GM23338 (cell line): ENCODE measurements at regions not wholly inside any gene's neighbourhood (a gene's known extent, or its start where the extent isn't known, plus 50 kb on each side); places are given as distances from the start of the nearest gene placed in this dataset.

Experiments
- ATAC-seq: fragments of 200-7000 bp; cut with Tn5 transposase; 3 replicates; pipeline ENCODE4 v1.9.1; 2020
- DNase-seq: peaks from one replicate; pipeline ENCODE4 v3.0.0-alpha.2; 2015; ENCODE audit warnings: low spot score
- H2AFZ ChIP-seq: fragments of 200-600 bp; sonication (generic); 2 replicates; pipeline ENCODE4 v1.8.0; 2016; ENCODE audit warnings: antibody characterized with exemption, mild to moderate bottlenecking, moderate library complexity
- H3F3A ChIP-seq: fragments of 200-600 bp; sonication (generic); replicated peaks from 2 replicates; pipeline ENCODE4 v1.8.0; 2017; ENCODE audit warnings: antibody characterized with exemption, mixed run types, low read depth
- H3K27ac ChIP-seq: fragments of 200-600 bp; sonication (generic); 2 replicates; pipeline ENCODE4 v1.6.1; 2016; ENCODE audit warnings: low read depth
- H3K27me3 ChIP-seq: fragments of 200-600 bp; sonication (generic); 2 replicates; pipeline ENCODE4 v1.8.0; 2016; ENCODE audit warnings: mild to moderate bottlenecking, mixed run types, moderate library complexity; ENCODE audit not compliant: insufficient read depth
- H3K36me3 ChIP-seq: fragments of 200-600 bp; sonication (generic); 2 replicates; pipeline ENCODE4 v1.8.0; 2016; ENCODE audit warnings: mild to moderate bottlenecking; ENCODE audit not compliant: insufficient read depth
- H3K4me1 ChIP-seq: fragments of 200-600 bp; sonication (generic); 2 replicates; pipeline ENCODE4 v1.8.0; 2016; ENCODE audit warnings: mild to moderate bottlenecking, moderate library complexity; ENCODE audit not compliant: insufficient read depth
- H3K4me2 ChIP-seq: fragments of 200-600 bp; sonication (generic); 2 replicates; pipeline ENCODE4 v1.7.1; 2017; ENCODE audit warnings: mixed run types
- H3K4me3 ChIP-seq: fragments of 200-600 bp; sonication (generic); 2 replicates; pipeline ENCODE4 v1.6.1; 2016; ENCODE audit warnings: mixed run types
- H3K79me2 ChIP-seq: fragments of 200-600 bp; sonication (generic); replicated peaks from 2 replicates; pipeline ENCODE4 v1.8.0; 2017; ENCODE audit warnings: mild to moderate bottlenecking; ENCODE audit not compliant: insufficient read depth
- H3K9me2 ChIP-seq: fragments of 200-600 bp; sonication (generic); 2 replicates; pipeline ENCODE4 v1.8.0; 2017; ENCODE audit not compliant: insufficient read depth
- H4K20me1 ChIP-seq: fragments of 200-600 bp; sonication (generic); replicated peaks from 2 replicates; pipeline ENCODE4 v1.8.0; 2017; ENCODE audit warnings: mild to moderate bottlenecking; ENCODE audit not compliant: insufficient read depth
- H3K27ac Mint-ChIP-seq: 2 replicates; pipeline ENCODE4 v1.8.0; 2020; ENCODE audit warnings: inconsistent platforms, mild to moderate bottlenecking, moderate library complexity, mixed read lengths
- H3K27me3 Mint-ChIP-seq: 3 replicates; pipeline ENCODE4 v1.8.0; 2022; ENCODE audit warnings: low read depth, mild to moderate bottlenecking, moderate library complexity, mixed read lengths, inconsistent platforms; ENCODE audit not compliant: insufficient read depth, poor library complexity
- H3K36me3 Mint-ChIP-seq: 3 replicates; pipeline ENCODE4 v1.8.0; 2021; ENCODE audit warnings: low read depth, mild to moderate bottlenecking, inconsistent platforms, moderate library complexity, mixed read lengths
- H3K4me1 Mint-ChIP-seq: 3 replicates; pipeline ENCODE4 v1.8.0; 2020; ENCODE audit warnings: mild to moderate bottlenecking, inconsistent platforms, mixed read lengths
- H3K4me3 Mint-ChIP-seq: 3 replicates; pipeline ENCODE4 v1.8.0; 2021; ENCODE audit warnings: moderate library complexity, mild to moderate bottlenecking, inconsistent platforms, mixed read lengths
- H3K9me3 Mint-ChIP-seq: 3 replicates; pipeline ENCODE4 v1.8.0; 2020; ENCODE audit warnings: moderate library complexity, mild to moderate bottlenecking, inconsistent platforms, mixed read lengths
- CREB1 ChIP-seq: fragments of 250-450 bp; sonication (Bioruptor Pico); IDR thresholded peaks from 2 replicates; pipeline ENCODE4 v1.5.0; 2020; ENCODE audit warnings: low read depth, mild to moderate bottlenecking, moderate library complexity
- EZH2 ChIP-seq: fragments of 200-600 bp; sonication (generic); IDR thresholded peaks from one replicate; pipeline ENCODE4 v1.8.0; 2017; ENCODE audit warnings: antibody characterized with exemption, mild to moderate bottlenecking, low read depth; ENCODE audit not compliant: unreplicated experiment
- EZH2phosphoT487 ChIP-seq: fragments of 200-600 bp; sonication (generic); IDR thresholded peaks from one replicate; pipeline ENCODE4 v1.8.1; 2018; ENCODE audit warnings: antibody characterized with exemption; ENCODE audit not compliant: unreplicated experiment
- JUNB ChIP-seq: IDR thresholded peaks from one replicate; pipeline ENCODE4 v1.6.1; 2016; ENCODE audit warnings: antibody characterized with exemption; ENCODE audit not compliant: unreplicated experiment
- NANOG ChIP-seq: IDR thresholded peaks from 2 replicates; pipeline ENCODE4 v1.6.1; 2016; ENCODE audit warnings: antibody characterized with exemption, borderline replicate concordance
- POLR2AphosphoS5 ChIP-seq: IDR thresholded peaks from 2 replicates; pipeline ENCODE4 v1.6.1; 2016; ENCODE audit warnings: antibody characterized with exemption, low read depth
- ZNF114 ChIP-seq: fragments of 250-450 bp; sonication (Bioruptor Pico); IDR thresholded peaks from 2 replicates; pipeline ENCODE4 v1.5.0; 2020; ENCODE audit warnings: mild to moderate bottlenecking, moderate library complexity
- ZNF331 ChIP-seq: fragments of 250-450 bp; sonication (Bioruptor Pico); IDR thresholded peaks from 2 replicates; pipeline ENCODE4 v1.5.0; 2020; ENCODE audit warnings: low read depth, mild to moderate bottlenecking, moderate library complexity
- TF ChIP-seq, protein P1 (sequence below): fragments of 250-450 bp; sonication (Bioruptor Pico); IDR thresholded peaks from 2 replicates; pipeline ENCODE4 v1.5.0; 2020; ENCODE audit warnings: mild to moderate bottlenecking, moderate library complexity
- TF ChIP-seq, protein P2 (sequence below): IDR thresholded peaks from 2 replicates; pipeline ENCODE4 v1.6.1; 2016; ENCODE audit warnings: antibody characterized with exemption

DNA sequence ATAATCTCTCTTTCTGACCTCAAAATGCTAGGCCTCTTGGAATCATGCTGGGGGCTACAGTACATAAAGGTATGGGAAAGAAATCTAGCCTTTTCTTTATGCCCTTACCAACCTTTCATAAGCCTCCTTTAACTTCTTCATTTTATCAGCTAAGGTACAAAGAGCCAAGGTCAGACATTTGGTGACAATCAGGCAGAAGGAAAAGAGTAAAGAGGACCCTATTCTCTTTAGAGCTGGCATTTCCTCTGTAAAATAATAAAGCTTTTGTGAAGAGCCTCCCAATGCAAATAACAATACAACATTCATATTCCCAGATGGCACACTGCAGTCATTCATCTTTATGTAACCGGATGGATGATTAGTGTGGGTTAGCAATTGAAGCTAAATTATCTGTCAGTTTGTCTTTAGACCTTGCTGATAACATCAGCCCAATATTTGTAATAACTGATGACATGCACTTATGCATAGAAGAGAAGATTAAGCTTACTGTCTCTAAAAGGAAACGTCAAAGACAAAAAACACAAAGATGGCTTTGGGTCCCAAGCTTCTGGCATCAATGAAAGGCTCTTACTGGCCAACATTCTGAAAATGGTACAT lies 163.1 kb downstream of the IBTK start (continued):
- TF ChIP-seq POLR2AphosphoS5 (no peak), JUNB (no peak), ZNF114 (no peak), NANOG (no peak), EZH2 (no peak)
- TF ChIP-seq, protein P1, sequence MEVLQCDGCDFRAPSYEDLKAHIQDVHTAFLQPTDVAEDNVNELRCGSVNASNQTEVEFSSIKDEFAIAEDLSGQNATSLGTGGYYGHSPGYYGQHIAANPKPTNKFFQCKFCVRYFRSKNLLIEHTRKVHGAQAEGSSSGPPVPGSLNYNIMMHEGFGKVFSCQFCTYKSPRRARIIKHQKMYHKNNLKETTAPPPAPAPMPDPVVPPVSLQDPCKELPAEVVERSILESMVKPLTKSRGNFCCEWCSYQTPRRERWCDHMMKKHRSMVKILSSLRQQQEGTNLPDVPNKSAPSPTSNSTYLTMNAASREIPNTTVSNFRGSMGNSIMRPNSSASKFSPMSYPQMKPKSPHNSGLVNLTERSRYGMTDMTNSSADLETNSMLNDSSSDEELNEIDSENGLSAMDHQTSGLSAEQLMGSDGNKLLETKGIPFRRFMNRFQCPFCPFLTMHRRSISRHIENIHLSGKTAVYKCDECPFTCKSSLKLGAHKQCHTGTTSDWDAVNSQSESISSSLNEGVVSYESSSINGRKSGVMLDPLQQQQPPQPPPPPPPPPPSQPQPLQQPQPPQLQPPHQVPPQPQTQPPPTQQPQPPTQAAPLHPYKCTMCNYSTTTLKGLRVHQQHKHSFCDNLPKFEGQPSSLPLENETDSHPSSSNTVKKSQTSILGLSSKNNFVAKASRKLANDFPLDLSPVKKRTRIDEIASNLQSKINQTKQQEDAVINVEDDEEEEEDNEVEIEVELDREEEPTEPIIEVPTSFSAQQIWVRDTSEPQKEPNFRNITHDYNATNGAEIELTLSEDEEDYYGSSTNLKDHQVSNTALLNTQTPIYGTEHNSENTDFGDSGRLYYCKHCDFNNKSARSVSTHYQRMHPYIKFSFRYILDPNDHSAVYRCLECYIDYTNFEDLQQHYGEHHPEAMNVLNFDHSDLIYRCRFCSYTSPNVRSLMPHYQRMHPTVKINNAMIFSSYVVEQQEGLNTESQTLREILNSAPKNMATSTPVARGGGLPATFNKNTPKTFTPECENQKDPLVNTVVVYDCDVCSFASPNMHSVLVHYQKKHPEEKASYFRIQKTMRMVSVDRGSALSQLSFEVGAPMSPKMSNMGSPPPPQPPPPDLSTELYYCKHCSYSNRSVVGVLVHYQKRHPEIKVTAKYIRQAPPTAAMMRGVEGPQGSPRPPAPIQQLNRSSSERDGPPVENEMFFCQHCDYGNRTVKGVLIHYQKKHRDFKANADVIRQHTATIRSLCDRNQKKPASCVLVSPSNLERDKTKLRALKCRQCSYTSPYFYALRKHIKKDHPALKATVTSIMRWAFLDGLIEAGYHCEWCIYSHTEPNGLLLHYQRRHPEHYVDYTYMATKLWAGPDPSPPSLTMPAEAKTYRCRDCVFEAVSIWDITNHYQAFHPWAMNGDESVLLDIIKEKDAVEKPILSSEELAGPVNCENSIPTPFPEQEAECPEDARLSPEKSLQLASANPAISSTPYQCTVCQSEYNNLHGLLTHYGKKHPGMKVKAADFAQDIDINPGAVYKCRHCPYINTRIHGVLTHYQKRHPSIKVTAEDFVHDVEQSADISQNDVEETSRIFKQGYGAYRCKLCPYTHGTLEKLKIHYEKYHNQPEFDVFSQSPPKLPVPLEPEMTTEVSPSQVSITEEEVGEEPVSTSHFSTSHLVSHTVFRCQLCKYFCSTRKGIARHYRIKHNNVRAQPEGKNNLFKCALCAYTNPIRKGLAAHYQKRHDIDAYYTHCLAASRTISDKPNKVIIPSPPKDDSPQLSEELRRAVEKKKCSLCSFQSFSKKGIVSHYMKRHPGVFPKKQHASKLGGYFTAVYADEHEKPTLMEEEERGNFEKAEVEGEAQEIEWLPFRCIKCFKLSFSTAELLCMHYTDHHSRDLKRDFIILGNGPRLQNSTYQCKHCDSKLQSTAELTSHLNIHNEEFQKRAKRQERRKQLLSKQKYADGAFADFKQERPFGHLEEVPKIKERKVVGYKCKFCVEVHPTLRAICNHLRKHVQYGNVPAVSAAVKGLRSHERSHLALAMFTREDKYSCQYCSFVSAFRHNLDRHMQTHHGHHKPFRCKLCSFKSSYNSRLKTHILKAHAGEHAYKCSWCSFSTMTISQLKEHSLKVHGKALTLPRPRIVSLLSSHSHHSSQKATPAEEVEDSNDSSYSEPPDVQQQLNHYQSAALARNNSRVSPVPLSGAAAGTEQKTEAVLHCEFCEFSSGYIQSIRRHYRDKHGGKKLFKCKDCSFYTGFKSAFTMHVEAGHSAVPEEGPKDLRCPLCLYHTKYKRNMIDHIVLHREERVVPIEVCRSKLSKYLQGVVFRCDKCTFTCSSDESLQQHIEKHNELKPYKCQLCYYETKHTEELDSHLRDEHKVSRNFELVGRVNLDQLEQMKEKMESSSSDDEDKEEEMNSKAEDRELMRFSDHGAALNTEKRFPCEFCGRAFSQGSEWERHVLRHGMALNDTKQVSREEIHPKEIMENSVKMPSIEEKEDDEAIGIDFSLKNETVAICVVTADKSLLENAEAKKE (CRISPR knock-in tag), result no peak

DNA sequence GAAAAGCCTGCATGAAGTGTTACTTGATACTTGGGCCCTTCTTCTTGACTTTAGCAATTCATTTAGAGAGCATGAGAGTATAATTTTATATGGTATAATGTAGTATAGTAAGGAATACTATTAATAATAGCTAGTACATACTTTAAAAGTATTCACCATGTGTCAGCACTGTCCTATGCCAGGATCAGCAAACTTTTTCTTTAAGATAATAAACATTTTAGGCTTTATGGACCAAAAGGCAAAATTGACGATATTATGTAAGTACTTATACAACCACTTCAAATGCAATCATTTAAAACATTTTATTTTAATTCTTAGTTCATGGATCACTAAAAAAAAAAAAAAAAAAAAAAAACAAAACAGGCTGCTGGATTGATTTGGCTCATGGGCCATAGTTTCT lies 163.9 kb downstream of the IBTK start:
- Histone ChIP-seq H3K4me2 (no peak overlapping the region), H3K27me3 (no peaks in the 10 kb centered on the region), H3K4me3 (no peak overlapping the region), H3F3A (no peaks in the 10 kb centered on the region), H3K27ac (no peak overlapping the region), H3K4me1 (no peaks in the 10 kb centered on the region), H4K20me1 (no peaks in the 10 kb centered on the region), H3K36me3 (no peaks in the 10 kb centered on the region), H2AFZ (no peak overlapping the region), H3K9me2 (0 out of 2 replicates have a peak, but pooled peaks cover 3% of the 10 kb centered on the region), H3K79me2 (no peaks in the 10 kb centered on the region)
- no peak for DNase-seq
- no peak overlapping the region for H3K27ac Mint-ChIP-seq
- H3K36me3 Mint-ChIP-seq, result no peaks in the 10 kb centered on the region
- H3K4me3 Mint-ChIP-seq, result no peak overlapping the region
- H3K27me3 Mint-ChIP-seq, result no peaks in the 10 kb centered on the region
- ATAC-seq, result no peak
- H3K4me1 Mint-ChIP-seq, result peaks cover 5% of the 10 kb centered on the region; the same call in 2 of the 3 replicates
- H3K9me3 Mint-ChIP-seq, result no peaks in the 10 kb centered on the region
- TF ChIP-seq EZH2phosphoT487, result no peak
- TF ChIP-seq NANOG, result no peak
- TF ChIP-seq, protein P2, sequence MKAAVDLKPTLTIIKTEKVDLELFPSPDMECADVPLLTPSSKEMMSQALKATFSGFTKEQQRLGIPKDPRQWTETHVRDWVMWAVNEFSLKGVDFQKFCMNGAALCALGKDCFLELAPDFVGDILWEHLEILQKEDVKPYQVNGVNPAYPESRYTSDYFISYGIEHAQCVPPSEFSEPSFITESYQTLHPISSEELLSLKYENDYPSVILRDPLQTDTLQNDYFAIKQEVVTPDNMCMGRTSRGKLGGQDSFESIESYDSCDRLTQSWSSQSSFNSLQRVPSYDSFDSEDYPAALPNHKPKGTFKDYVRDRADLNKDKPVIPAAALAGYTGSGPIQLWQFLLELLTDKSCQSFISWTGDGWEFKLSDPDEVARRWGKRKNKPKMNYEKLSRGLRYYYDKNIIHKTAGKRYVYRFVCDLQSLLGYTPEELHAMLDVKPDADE, result no peak
- no peak for TF ChIP-seq JUNB
- no peak for TF ChIP-seq EZH2
- no peak for TF ChIP-seq CREB1 (CRISPR knock-in tag)
- TF ChIP-seq ZNF331 (CRISPR knock-in tag), result no peak
